GM21717 (cell line): ENCODE measurements at regions not wholly inside any gene's neighbourhood (a gene's known extent, or its start where the extent isn't known, plus 50 kb on each side); places are given as distances from the start of the nearest gene placed in this dataset.

Source experiments
- ATAC-seq: cut with Tn5 transposase; IDR thresholded peaks from one replicate; pipeline ENCODE4 v1.9.1; 2021; ENCODE audit warnings: mild to moderate bottlenecking, moderate library complexity; ENCODE audit not compliant: unreplicated experiment

GRCh38 chr10:2659660-2660209 lies 407.6 kb upstream of the PFKP start:
- no peak for ATAC-seq

- no peak for ATAC-seq
Measured at GRCh38 chr10:2658780-2659179, 408.6 kb upstream of the PFKP start.

DNA sequence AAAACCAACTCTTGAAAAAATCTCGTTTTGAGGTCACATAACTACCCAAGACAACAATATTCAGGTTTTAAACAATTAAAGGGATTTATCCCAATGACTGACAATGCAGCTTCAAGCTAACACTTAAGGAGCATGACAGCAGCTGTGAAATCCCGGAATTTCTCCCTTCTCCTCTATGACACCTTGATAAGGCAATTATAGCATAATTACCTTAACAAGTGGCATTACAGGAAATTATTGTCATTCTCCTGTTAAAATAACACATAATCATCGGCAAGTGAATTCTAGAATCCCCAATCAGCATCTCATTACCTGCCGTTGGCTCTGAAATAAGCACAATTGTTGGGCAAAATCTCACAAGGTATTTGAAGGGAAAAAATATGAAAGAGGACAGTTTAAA lies 417.0 kb upstream of the PFKP start:
- no peak for ATAC-seq

- no peak for ATAC-seq
Measured at GRCh38 chr10:2641028-2641427, 426.3 kb upstream of the PFKP start.

- ATAC-seq, result no peak
Measured at GRCh38 chr10:2633630-2634029, 433.7 kb upstream of the PFKP start.

DNA sequence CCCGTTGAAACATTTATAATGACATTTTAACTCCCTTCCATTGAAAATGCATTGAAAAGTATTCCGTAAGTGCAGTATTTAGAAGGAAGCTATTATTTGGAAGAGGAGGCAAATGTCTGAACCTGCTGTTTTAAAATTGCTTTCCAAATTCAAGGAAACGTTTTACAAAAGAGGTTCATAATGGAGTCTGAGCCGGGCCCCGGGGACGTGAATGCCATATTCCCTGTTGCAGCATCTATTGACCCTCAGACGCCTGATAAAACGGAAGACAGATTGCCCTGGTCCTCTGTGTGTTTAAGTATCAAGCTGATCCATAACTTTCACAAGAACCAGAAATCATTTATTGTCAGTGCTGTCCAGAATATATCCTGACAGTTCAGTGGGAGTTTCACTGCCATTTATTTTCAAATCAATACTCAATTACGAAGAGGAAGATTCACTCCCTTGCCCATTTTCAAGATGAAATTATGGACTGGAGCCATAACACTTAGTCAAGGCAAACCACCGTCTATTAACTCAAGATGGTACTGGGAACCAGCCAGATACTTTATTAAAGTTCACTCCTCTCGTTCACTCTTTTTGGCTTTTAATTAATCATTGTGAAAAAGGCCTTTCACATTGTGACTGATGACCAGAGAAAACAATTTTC lies 435.7 kb upstream of the PFKP start:
- ATAC-seq, result no peak

GRCh38 chr10:2628705-2629104 lies 438.6 kb upstream of the PFKP start:
- ATAC-seq, result no peak

DNA sequence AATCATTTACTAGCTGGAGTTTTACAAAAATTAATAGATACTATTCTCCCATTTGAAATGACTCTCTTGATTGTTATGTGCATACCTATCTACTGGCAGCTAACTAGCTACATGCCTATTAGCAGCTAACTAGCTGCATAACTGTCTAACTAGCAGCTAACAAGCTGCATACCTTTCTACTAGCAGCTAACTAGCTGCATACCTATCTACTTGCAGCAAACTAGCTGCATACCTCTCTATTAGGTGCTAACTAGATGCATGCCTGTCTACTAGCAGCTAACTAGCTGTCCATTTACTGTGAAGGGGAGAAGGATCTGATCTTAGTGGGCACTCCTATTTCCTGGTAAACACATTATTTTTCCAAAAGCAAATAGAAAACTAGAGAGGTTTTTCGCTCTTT lies 439.4 kb upstream of the PFKP start:
- no peak for ATAC-seq

DNA sequence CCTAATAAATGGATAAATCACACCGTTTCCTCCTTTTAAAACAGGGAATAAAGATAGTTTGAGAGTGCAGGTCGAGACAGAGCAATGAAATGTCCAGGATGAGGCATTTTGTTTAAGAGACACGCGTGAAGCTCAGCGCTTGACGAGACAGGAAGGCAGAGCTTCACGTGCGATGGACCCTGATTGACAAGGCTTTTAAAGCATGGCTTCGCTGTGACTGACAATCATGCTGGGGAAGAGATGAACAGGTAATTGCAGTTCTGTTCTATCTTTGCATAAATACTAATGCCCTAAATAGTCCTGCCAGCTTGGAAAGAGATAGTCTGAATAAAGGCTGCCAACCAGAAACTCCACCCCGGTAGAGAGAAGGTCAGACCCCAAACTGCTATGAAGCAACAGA lies 442.3 kb upstream of the PFKP start:
- no peak for ATAC-seq

DNA sequence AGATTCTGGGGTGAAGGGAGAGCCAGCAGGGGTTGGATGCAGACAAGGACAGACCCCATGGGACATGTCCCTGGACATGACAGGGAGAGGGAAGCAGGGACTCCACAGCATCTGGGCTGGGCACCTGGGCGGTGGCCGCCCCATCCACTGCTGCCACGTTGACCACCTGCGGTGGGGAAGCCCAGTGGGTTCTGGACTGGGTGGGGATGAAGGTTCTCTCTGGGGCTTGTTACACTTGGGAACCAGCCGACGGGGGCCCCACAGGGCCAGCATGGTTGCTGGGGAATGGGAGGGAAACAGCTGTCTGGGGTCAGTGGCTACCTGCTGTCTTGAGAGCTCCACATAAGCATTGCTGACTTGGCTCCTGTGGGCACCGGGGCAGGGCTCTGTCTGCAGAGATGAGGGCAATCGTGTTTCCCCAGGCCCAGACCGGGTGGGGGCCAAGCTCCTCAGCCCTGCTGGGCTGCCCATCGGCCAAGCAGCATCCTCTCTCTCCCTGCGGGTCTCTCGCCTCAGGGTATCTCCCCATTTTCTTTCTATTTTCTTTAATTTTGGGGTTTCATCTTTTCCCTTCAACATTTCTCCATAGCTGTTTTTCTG lies 443.6 kb upstream of the PFKP start:
- no peak for ATAC-seq

- ATAC-seq, result no peak
Measured at GRCh38 chr10:2620827-2621521, 446.4 kb upstream of the PFKP start.

DNA sequence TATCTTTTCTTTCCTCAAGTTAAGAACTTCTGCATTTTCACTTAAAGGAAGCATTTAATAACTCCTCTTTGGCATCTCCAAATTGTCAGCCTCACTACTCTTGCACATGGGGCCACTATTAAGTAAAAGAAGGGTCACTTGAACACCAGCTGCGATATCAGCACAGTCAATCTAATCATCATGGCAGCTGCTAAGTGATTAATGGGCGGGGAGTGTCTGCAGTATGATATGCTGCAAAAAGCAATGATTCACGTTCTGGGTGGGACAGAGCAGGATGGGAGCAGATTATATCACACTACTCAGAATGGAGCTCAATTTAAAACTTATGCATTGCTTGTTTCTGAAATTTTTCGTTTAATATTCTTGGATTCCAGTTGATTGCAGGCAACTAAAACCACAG lies 447.4 kb upstream of the PFKP start:
- no peak for ATAC-seq

- ATAC-seq, result no peak
Measured at GRCh38 chr10:2619472-2619871, 447.9 kb upstream of the PFKP start.

- no peak for ATAC-seq
Measured at GRCh38 chr10:2618690-2619089, 448.7 kb upstream of the PFKP start.

- ATAC-seq, result no peak
Measured at GRCh38 chr10:2616215-2616614, 451.1 kb upstream of the PFKP start.

GRCh38 chr10:2611603-2612002 lies 455.7 kb upstream of the PFKP start:
- ATAC-seq, result no peak

- ATAC-seq, result no peak
Measured at GRCh38 chr10:2610946-2611345, 456.4 kb upstream of the PFKP start.

DNA sequence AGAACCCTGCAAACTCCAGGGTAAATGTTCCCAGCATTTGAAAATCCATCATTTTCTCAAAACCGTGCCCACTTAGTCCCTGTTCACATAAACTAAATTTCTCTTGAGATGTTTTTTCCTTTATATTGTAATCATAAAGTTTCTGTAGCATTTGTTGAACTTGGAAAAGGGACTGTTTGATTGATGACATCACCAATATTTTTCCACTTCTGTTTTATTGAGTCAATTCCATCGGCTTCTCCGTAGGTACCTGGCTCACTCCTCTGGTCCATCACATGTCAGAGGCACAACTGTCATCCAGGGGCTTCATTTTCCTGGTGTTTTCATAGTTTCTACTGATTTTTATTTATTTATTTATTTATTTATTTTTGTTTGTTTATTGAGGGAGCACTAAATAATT lies 462.5 kb upstream of the PFKP start:
- ATAC-seq, result no peak

DNA sequence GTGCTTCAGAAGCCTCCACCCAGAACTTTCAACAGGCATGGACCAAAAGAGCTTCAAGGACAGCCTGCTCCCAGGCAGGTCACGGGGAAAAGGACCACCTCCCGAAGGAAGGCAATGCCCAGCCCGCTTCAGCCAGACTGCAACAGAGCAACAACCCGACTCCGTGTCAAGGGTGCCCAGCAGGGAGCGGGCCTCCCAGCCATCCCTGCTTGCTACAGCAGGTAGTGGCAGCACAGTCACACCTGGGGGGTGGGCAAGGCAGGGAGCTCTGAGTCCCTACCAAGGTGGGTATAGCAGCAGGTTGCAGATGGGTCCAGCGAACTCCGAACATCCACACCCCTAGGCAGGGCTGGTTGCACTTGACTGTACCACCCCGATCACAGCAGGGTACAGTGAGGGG lies 467.8 kb upstream of the PFKP start:
- ATAC-seq, result no peak

GRCh38 chr10:2592360-2593160 lies 474.8 kb upstream of the PFKP start:
- no peak for ATAC-seq

DNA sequence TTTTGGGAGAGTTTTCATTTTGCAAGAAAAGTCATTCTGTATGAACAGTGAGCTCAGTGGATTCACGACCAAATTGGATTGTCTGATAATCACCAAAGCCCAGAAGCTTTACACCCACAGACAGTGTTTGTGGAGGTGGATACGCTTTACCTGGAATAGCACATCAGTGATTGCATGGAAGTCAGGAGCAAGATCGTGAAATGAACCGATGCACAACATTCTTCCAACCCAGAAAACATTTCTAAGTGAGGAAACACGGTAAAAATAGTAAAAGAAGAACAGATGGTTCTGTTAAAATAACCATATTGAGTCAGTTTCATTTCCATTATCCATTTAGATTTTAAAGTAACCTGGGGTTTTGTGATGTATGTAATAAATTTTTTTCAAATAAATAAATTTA lies 478.2 kb upstream of the PFKP start:
- ATAC-seq, result no peak
